Caco-2 (cell line): ENCODE measurements at regions not wholly inside any gene's neighbourhood (a gene's known extent, or its start where the extent isn't known, plus 50 kb on each side); places are given as distances from the start of the nearest gene placed in this dataset.

Source experiments
- BruUV-seq: library from RNA; stranded (reverse); fragments of 400-500 nt; replicated peaks from 2 replicates; lab custom pipeline; 2021; lab: Mats Ljungman, UMichigan
- CTCF ChIA-PET: fragments of 300-600 bp; sonication (Branson Sonifier 250); formaldehyde crosslinking; loops from one replicate; lab custom pipeline; 2022; ENCODE audit warnings: antibody characterized with exemption; lab: Charles Lee
- POLR2A ChIA-PET: fragments of 300-600 bp; sonication (Branson Sonifier 250); formaldehyde crosslinking; loops from one replicate; lab custom pipeline; 2022; ENCODE audit warnings: antibody characterized with exemption; lab: Charles Lee
- DNase-seq, 2 experiments: peaks; one replicate each; pipeline versions ENCODE4 v3.0.0 to v3.0.0-alpha.2; 2020 to 2022
- H3K27me3 ChIP-seq: replicated peaks from 2 replicates; pipeline ENCODE4 v1.6.0; 2011; ENCODE audit warnings: low read length; ENCODE audit not compliant: control insufficient read depth, insufficient read depth
- H3K36me3 ChIP-seq: 2 replicates; pipeline ENCODE4 v1.5.1; 2011; ENCODE audit warnings: low read length; ENCODE audit not compliant: control insufficient read depth, insufficient read depth
- H3K4me1 ChIP-seq: fragments of 250-450 bp; sonication (Bioruptor Pico); 2 replicates; pipeline ENCODE4 v1.5.1; 2020; ENCODE audit warnings: mild to moderate bottlenecking
- H3K4me3 ChIP-seq: 2 replicates; pipeline ENCODE4 v1.5.1; 2011; ENCODE audit warnings: low read depth, mild to moderate bottlenecking, control low read depth, low read length
- H3K9me3 ChIP-seq: fragments of 250-450 bp; sonication (Bioruptor Pico); 2 replicates; pipeline ENCODE4 v1.5.1; 2020; ENCODE audit warnings: mild to moderate bottlenecking, moderate library complexity
- H3K27ac Mint-ChIP-seq: one replicate; pipeline ENCODE4 v1.8.0; 2022; ENCODE audit warnings: mixed read lengths; ENCODE audit not compliant: unreplicated experiment
- H3K27me3 Mint-ChIP-seq: one replicate; pipeline ENCODE4 v1.8.0; 2022; ENCODE audit warnings: mixed read lengths; ENCODE audit not compliant: insufficient read depth, unreplicated experiment
- H3K36me3 Mint-ChIP-seq: one replicate; pipeline ENCODE4 v1.8.0; 2022; ENCODE audit warnings: mild to moderate bottlenecking, mixed read lengths; ENCODE audit not compliant: insufficient read depth, unreplicated experiment
- H3K4me1 Mint-ChIP-seq: one replicate; pipeline ENCODE4 v1.8.0; 2022; ENCODE audit warnings: low read depth, mixed read lengths; ENCODE audit not compliant: unreplicated experiment
- H3K4me3 Mint-ChIP-seq: one replicate; pipeline ENCODE4 v1.8.0; 2022; ENCODE audit warnings: mild to moderate bottlenecking, moderate library complexity, mixed read lengths; ENCODE audit not compliant: unreplicated experiment
- H3K9me3 Mint-ChIP-seq: one replicate; pipeline ENCODE4 v1.8.0; 2022; ENCODE audit warnings: mixed read lengths; ENCODE audit not compliant: unreplicated experiment
- intact Hi-C: fragments of 100-400 bp; cut with micrococcal nuclease; formaldehyde crosslinking; loops from one replicate; pipeline ENCODE4 v1.10.0; 2022; ENCODE audit not compliant: unreplicated experiment
- TF ChIP-seq, protein P1 (sequence below), 2 experiments: fragments of 200-600 bp in 1 of 2; IDR thresholded peaks; 1 replicate in 1 of 2; 2 replicates in 1 of 2; pipeline versions ENCODE4 v1.5.1 to v1.8.0; 2011 to 2022; ENCODE audit warnings: antibody characterized with exemption in 1 of 2, control low read depth in 1 of 2, inconsistent platforms in 1 of 2, low read depth in 1 of 2, low read length in 1 of 2, mild to moderate bottlenecking in 1 of 2, moderate library complexity in 1 of 2; ENCODE audit not compliant: insufficient read depth in 1 of 2, severe bottlenecking in 1 of 2, unreplicated experiment in 1 of 2

DNA sequence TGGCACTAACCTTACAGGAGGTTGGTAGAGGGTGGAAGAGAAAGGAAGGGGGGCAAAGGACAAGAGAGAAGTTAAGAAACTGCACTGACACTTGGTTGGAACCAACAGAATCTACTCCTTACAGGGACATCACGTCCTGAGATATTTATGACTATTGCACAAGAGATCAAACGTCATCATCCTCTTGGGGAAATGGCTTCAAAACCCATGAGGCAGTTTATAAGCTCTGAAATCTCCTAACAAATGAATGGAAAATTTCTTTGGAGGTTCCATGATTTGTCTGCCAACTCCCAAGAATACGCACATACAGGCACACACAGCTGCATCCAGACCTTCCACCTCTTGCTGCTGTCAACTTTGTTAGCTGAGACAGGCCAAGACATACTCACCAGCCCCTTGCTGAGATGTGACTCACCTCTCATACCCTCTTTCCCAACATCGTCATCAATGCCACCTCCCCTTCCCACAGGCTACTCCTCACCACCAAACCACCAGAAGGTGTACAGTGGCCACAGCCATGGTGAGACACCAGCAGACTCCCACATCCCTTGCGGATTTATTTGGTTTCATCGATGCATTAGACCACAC lies 135.5 kb downstream of the SETD4 start:
- CTCF ChIA-PET = interaction anchor here (0.6 kb wide), 1 partner anchor 1448 kb away, joined by 3 read pairs; no protein-coding TSS in a partner anchor
- BruUV-seq = no TSS peak
- TF ChIP-seq, protein P1, sequence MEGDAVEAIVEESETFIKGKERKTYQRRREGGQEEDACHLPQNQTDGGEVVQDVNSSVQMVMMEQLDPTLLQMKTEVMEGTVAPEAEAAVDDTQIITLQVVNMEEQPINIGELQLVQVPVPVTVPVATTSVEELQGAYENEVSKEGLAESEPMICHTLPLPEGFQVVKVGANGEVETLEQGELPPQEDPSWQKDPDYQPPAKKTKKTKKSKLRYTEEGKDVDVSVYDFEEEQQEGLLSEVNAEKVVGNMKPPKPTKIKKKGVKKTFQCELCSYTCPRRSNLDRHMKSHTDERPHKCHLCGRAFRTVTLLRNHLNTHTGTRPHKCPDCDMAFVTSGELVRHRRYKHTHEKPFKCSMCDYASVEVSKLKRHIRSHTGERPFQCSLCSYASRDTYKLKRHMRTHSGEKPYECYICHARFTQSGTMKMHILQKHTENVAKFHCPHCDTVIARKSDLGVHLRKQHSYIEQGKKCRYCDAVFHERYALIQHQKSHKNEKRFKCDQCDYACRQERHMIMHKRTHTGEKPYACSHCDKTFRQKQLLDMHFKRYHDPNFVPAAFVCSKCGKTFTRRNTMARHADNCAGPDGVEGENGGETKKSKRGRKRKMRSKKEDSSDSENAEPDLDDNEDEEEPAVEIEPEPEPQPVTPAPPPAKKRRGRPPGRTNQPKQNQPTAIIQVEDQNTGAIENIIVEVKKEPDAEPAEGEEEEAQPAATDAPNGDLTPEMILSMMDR (IDR thresholded peaks at IDR 0.05; ENCODE audit: insufficient read depth in 1 of 2, low read depth in 1 of 2, low read length in 1 of 2, severe bottlenecking in 1 of 2, unreplicated experiment in 1 of 2) = no peak
- H3K27ac Mint-ChIP-seq = no peak overlapping the region
- intact Hi-C loops = no loop called here
- Histone ChIP-seq H3K4me3 (no peak overlapping the region), H3K27me3 (no peaks in the 10 kb centered on the region), H3K4me1 (peaks cover 9% of the 10 kb centered on the region), H3K36me3 (no peaks in the 10 kb centered on the region), H3K9me3 (no peaks in the 10 kb centered on the region)
- no peak overlapping the region for H3K4me3 Mint-ChIP-seq
- H3K27me3 Mint-ChIP-seq = no peaks in the 10 kb centered on the region
- DNase-seq = no peak
- no peaks in the 10 kb centered on the region for H3K36me3 Mint-ChIP-seq
- POLR2A ChIA-PET = no interaction called here
- H3K4me1 Mint-ChIP-seq = peaks cover 16% of the 10 kb centered on the region
- H3K9me3 Mint-ChIP-seq = no peaks in the 10 kb centered on the region

DNA sequence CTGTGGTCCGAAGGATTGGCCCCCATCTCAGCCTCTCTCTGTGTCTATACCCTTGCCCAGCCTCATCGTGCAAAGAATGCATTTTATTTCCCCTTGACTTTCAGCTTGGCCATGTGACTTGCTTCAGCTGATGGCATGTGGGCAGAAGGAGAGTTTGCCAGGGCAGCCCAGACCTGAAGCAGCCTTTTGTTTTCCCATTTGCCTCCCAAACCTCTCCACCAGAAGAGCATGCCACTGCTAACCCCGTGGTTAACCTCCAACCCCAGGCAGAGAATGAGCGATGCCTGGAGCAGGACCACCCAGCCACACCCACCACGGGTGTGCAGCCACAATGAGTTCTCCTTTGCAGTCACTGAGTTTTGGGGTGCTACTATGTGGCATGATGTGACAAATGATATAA lies 136.4 kb downstream of the SETD4 start:
- Histone ChIP-seq H3K4me1 (peaks cover 9% of the 10 kb centered on the region), H3K4me3 (no peak overlapping the region), H3K36me3 (no peaks in the 10 kb centered on the region), H3K27me3 (no peaks in the 10 kb centered on the region), H3K9me3 (no peaks in the 10 kb centered on the region)
- H3K36me3 Mint-ChIP-seq = no peaks in the 10 kb centered on the region
- no peak for DNase-seq
- CTCF ChIA-PET = no interaction called here
- BruUV-seq = no TSS peak
- no peaks in the 10 kb centered on the region for H3K9me3 Mint-ChIP-seq
- intact Hi-C loops = no loop called here
- POLR2A ChIA-PET = no interaction called here
- H3K4me3 Mint-ChIP-seq = no peak overlapping the region
- H3K27me3 Mint-ChIP-seq = no peaks in the 10 kb centered on the region
- no peak overlapping the region for H3K27ac Mint-ChIP-seq
- peaks cover 16% of the 10 kb centered on the region for H3K4me1 Mint-ChIP-seq
- TF ChIP-seq, protein P1 (IDR thresholded peaks at IDR 0.05; ENCODE audit: insufficient read depth in 1 of 2, low read depth in 1 of 2, low read length in 1 of 2, severe bottlenecking in 1 of 2, unreplicated experiment in 1 of 2) = no peak

DNA sequence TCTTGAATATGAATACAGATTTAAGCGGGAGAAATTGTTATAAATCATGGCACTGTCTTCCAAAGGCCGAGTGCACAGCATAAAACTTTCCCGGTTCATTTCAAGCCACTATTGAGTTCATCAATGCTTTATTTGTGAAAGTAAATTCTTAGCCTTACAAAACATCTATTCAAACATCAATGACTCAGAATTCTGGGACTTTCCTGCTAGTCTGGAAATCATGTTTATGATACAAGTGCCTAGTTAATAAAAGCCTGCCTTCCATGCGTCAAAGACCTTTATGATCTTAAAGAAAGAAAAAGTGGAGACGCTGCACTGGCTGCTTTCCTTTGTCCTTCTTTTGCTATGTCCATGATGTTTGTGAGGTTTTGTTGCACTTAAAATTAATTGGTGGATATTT lies 137.7 kb downstream of the SETD4 start:
- ChIA-PET CTCF (no interaction called here), POLR2A (no interaction called here)
- Histone ChIP-seq H3K4me1 (peaks cover 9% of the 10 kb centered on the region), H3K4me3 (no peak overlapping the region), H3K36me3 (no peaks in the 10 kb centered on the region), H3K9me3 (no peaks in the 10 kb centered on the region), H3K27me3 (no peaks in the 10 kb centered on the region)
- Mint-ChIP-seq H3K4me3 (no peak overlapping the region), H3K9me3 (no peaks in the 10 kb centered on the region), H3K4me1 (peaks cover 16% of the 10 kb centered on the region), H3K27me3 (no peaks in the 10 kb centered on the region), H3K27ac (no peak overlapping the region), H3K36me3 (no peaks in the 10 kb centered on the region)
- TF ChIP-seq, protein P1 (IDR thresholded peaks at IDR 0.05; ENCODE audit: insufficient read depth in 1 of 2, low read depth in 1 of 2, low read length in 1 of 2, severe bottlenecking in 1 of 2, unreplicated experiment in 1 of 2) = no peak
- intact Hi-C loops = no loop called here
- no peak for DNase-seq
- no TSS peak for BruUV-seq
